Choroid plexus epithelial cell (primary cell): ENCODE measurements at regions not wholly inside any gene's neighbourhood (a gene's known extent, or its start where the extent isn't known, plus 50 kb on each side); places are given as distances from the start of the nearest gene placed in this dataset.

Experiments
- DNase-seq: peaks from one replicate; pipeline ENCODE4 v3.0.0-alpha.2; 2010; ENCODE audit warnings: low read depth
- H3K4me3 ChIP-seq: 2 replicates; pipeline ENCODE4 v1.5.1; 2011; ENCODE audit warnings: low read depth, mild to moderate bottlenecking, control low read depth, low read length, moderate library complexity
- TF ChIP-seq, protein P1 (sequence below): conservative IDR thresholded peaks from 2 replicates; pipeline ENCODE4 v1.5.1; 2011; ENCODE audit warnings: low read depth, mild to moderate bottlenecking, control low read depth, inconsistent platforms, low read length, moderate library complexity

DNA sequence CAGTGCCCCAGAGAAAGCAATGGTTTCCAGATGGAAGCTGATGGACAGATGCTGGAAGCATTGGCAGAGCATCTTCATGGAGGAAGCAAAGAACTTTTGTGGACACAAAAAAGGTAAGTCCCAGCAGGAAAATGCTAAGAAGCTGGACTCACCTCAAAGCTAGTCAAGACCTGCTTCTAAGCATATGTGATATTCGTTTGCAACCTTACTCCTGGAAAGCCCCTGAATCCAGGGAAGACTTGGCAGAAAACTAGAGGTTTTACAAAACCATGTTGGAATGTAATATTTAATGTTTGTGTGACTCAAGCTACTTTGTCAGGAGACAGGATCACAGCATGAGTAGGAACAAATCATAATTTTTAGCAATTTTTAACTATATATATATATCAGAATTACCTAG, 288.2 kb downstream of the BCHE start:
- no peak for DNase-seq
- H3K4me3 ChIP-seq: no peak overlapping the region
- TF ChIP-seq, protein P1, sequence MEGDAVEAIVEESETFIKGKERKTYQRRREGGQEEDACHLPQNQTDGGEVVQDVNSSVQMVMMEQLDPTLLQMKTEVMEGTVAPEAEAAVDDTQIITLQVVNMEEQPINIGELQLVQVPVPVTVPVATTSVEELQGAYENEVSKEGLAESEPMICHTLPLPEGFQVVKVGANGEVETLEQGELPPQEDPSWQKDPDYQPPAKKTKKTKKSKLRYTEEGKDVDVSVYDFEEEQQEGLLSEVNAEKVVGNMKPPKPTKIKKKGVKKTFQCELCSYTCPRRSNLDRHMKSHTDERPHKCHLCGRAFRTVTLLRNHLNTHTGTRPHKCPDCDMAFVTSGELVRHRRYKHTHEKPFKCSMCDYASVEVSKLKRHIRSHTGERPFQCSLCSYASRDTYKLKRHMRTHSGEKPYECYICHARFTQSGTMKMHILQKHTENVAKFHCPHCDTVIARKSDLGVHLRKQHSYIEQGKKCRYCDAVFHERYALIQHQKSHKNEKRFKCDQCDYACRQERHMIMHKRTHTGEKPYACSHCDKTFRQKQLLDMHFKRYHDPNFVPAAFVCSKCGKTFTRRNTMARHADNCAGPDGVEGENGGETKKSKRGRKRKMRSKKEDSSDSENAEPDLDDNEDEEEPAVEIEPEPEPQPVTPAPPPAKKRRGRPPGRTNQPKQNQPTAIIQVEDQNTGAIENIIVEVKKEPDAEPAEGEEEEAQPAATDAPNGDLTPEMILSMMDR: no peak

DNA sequence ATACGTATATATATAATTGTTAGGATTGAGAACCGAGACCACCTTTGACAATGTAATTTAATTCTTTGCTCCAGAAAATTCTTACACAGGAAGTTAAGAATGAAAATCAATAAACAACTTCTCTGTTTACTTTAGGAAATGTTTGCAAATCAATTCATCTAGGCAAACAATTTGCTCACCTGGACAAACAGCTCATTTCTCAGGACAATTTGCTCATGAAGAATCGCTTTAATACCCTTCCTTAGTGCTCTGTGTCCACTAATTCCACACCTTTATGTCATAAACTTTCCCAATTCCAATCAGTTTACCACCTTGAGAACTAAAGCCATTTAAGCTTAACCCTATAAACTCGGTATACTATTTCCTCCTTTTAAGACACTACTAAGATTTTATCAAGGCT, 292.2 kb downstream of the BCHE start:
- no peak for DNase-seq
- no peak overlapping the region for H3K4me3 ChIP-seq
- TF ChIP-seq, protein P1: no peak

DNA sequence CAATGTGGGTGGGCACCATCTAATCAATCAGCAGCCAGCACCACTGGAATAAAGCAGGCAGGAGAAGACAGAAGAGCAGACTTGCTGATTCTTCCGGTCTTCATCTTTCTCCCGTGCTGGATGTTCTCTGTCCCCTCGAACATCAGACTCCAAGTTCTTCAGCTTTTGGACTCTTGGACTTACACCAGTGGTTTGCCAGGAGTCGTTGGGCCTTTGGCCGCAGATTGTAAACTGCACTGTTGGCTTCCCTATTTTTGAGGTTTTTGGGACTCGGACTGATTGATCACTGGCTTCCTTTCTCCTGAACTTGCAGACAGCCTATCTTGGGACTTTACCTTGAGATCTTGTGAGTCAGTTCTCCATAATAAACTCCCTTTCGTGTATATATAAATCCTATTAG, 292.8 kb downstream of the BCHE start:
- TF ChIP-seq, protein P1: no peak
- no peak overlapping the region for H3K4me3 ChIP-seq
- DNase-seq: no peak

DNA sequence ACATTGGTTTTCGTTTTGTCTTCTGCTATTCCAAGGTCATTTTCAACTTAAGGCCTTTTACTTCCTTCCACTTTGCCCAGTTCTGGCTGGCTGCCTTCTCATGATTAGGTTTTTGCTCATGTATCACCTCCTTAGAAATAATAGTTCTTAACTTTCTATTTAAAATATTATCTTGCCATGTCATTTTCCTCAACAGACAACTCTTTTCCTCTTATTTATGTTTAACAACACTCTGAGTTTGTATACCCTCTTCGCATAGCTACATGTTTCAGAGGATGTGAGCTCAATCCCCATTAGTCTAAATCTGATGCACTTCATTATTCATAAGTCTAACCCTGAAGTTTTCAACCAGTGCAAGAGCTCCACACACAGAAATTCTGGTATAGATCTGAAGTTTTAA, 299.1 kb downstream of the BCHE start:
- DNase-seq: no peak
- TF ChIP-seq, protein P1: no peak
- H3K4me3 ChIP-seq: no peak overlapping the region

DNA sequence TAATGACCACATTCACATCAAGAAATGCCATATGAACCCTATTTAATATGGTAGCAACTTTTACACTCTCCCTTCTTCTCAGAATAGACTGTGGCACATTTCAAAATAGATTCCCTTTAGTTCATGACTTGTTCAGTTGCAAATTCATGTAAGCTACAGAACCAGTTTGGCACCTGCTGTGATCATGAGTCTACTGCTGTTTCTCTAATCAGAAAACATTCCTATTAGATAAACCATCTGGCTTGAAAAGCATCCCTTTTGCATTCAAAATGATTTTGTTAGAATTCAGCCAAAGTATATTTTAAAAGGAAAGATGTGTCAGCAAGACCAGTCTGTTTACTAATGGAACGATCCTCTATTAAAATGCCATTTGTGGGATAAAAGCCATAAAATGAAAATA, 304.4 kb downstream of the BCHE start:
- TF ChIP-seq, protein P1: no peak
- no peak overlapping the region for H3K4me3 ChIP-seq
- DNase-seq: peak; percentile 1

DNA sequence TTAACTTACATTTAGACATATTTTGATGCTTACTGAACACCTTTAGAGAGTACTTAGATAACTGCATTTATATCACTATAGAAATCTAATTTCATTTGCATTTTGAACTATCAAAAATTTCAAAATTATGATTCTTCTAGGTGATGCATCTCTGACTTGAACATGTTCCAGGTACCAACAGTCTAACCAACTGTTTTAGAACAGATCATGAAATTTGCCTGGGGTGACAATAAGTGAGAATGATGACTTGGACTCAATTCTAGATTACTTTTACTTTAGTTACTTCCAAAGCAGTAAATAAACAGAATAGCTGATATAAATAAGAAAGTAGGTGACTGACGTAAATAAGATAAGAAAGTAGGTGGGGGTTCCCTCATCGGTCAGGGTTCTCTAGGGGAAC, 307.8 kb downstream of the BCHE start:
- no peak for DNase-seq
- no peak overlapping the region for H3K4me3 ChIP-seq
- TF ChIP-seq, protein P1: no peak

DNA sequence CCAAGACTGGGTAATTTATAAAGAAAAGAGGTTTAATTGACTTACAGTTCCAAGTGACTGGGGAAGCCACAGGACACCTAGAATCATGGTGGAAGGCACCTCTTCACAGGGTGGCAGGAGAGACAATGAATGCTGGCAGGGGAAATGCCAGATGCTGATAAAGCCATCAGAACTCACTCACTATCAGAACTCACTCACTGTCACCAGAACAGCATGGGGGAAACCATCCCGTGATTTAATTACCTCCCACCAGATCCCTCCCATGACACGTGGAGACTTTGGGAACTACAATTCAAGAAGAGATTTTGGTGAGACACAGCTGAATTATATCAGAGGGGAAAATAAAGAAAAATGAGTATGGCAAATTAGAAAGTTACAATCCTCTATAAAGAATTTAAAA, 310.9 kb downstream of the BCHE start:
- H3K4me3 ChIP-seq: no peak overlapping the region
- no peak for DNase-seq
- TF ChIP-seq, protein P1: no peak
